Esophagus squamous epithelium (tissue), 5 donors: ENCODE measurements at regions not wholly inside any gene's neighbourhood (a gene's known extent, or its start where the extent isn't known, plus 50 kb on each side); places are given as distances from the start of the nearest gene placed in this dataset.

Experiments
- DNase-seq: peaks from one replicate; lab custom pipeline; 2025; lab: John Stamatoyannopoulos, UW
- H3K27ac ChIP-seq, 4 donors: fragments of 200-600 bp; sonication (generic); one replicate each; pipeline ENCODE4 v1.5.1; 2016 to 2019; ENCODE audit warnings: mild to moderate bottlenecking in 1 of 4
- H3K27me3 ChIP-seq, 4 donors: fragments of 200-600 bp; sonication (generic); 1 replicate in 3 of 4; 2 replicates in 1 of 4; pipeline versions ENCODE4 v1.5.1 to v1.6.0; 2017 to 2021; ENCODE audit warnings: antibody characterized with exemption in 1 of 4
- H3K36me3 ChIP-seq, 3 donors: fragments of 200-600 bp; sonication (generic); one replicate each; pipeline ENCODE4 v1.5.1; 2016 to 2019
- H3K4me1 ChIP-seq, 3 donors: fragments of 200-600 bp; sonication (generic); one replicate each; pipeline ENCODE4 v1.5.1; 2017 to 2019
- H3K4me3 ChIP-seq, 4 donors: fragments of 200-600 bp; sonication (generic); 1 replicate in 3 of 4; 2 replicates in 1 of 4; pipeline ENCODE4 v1.5.1; 2016 to 2019; ENCODE audit warnings: mild to moderate bottlenecking in 2 of 4, moderate library complexity in 1 of 4
- H3K9me3 ChIP-seq, 3 donors: fragments of 200-600 bp; sonication (generic); one replicate each; pipeline ENCODE4 v1.5.1; 2016 to 2019
- POLR2A ChIP-seq, 4 donors: fragments of 450-650 bp; IDR thresholded peaks; one replicate each; pipeline ENCODE4 v1.6.1; 2017; ENCODE audit warnings: antibody characterized with exemption in 4 of 4, mild to moderate bottlenecking in 4 of 4, moderate library complexity in 3 of 4
- WGBS, 2 donors: methylation state at CpG; one replicate each; pipeline ENCODE4 v1.1.5; 2018; 5-methylcytosine and 5-hydroxymethylcytosine counted together
- intact Hi-C: fragments of 100-400 bp; cut with DNase I; formaldehyde crosslinking; loops from one replicate; pipeline ENCODE4 v1.15.0; 2022
- TF ChIP-seq, protein P1 (sequence below), 6 experiments: fragments of 450-650 bp in 4 of 6; fragments of 200-600 bp in 2 of 6; sonication (generic) in 2 of 6; IDR thresholded peaks; one replicate each; pipeline ENCODE4 v1.5.1; 2016 to 2019; ENCODE audit warnings: antibody characterized with exemption in 6 of 6, mild to moderate bottlenecking in 4 of 6, moderate library complexity in 4 of 6
- donor health status: DM: yes; HTN: yes; CAD: no.

- 58 to 83% methylated on average over 2 to 4 of the region's 4 CpGs for WGBS, 2 donors
- Histone ChIP-seq H3K27me3 (peaks cover 0 to 2% (median 0%) of the 10 kb centered on the region in 4 donors), H3K36me3 (no peaks in the 10 kb centered on the region), H3K9me3 (peaks cover 0 to 28% (median 0%) of the 10 kb centered on the region in 3 donors), H3K4me3 (no peak overlapping the region), H3K27ac (no peak overlapping the region), H3K4me1 (peaks cover 0 to 22% (median 4%) of the 10 kb centered on the region in 3 donors)
- intact Hi-C loops: no loop called here
- no peak for DNase-seq
- TF ChIP-seq POLR2A (IDR thresholded peaks at IDR 0.05): no peak
- TF ChIP-seq, protein P1, sequence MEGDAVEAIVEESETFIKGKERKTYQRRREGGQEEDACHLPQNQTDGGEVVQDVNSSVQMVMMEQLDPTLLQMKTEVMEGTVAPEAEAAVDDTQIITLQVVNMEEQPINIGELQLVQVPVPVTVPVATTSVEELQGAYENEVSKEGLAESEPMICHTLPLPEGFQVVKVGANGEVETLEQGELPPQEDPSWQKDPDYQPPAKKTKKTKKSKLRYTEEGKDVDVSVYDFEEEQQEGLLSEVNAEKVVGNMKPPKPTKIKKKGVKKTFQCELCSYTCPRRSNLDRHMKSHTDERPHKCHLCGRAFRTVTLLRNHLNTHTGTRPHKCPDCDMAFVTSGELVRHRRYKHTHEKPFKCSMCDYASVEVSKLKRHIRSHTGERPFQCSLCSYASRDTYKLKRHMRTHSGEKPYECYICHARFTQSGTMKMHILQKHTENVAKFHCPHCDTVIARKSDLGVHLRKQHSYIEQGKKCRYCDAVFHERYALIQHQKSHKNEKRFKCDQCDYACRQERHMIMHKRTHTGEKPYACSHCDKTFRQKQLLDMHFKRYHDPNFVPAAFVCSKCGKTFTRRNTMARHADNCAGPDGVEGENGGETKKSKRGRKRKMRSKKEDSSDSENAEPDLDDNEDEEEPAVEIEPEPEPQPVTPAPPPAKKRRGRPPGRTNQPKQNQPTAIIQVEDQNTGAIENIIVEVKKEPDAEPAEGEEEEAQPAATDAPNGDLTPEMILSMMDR (IDR thresholded peaks at IDR 0.05): no peak
These were observed 68.2 kb upstream of the TMPRSS2 start for GRCh38 chr21:41576013-41576615.

DNA sequence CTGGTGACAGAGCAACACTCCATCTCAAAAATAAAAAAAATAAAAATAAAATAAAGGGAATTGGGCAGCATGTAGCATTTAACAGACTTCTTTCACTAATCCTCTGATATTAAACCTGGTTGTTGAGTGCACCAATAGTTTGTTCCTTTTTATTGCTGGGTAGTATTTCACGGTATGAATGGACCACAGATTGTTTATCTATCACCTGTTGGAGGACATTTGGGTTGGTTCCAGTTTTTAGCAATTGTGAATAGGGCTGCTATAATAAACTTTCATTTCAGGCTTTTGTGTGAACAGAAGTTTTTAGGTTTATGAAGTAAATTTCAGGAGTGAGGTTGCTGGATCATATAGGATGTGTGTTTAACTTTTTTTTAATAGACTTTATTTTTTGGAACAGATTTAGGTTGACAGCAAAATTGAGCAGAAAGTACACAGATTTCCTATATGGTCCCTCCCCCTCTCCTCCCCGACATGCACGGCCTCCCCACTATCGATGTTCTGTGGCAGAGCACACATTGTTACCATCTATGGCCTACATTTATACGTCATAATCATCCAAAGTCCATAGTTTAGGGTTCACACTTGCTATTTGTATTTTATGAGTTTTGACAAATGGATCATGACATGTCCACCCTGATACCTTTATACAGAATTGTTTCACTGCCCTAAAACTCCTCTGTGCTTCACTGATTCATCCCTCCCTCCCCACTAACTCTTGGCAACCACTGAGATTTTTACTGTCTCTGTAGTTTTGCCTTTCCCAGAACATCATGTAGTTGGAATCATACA, 66.1 kb upstream of the TMPRSS2 start:
- H3K27me3 ChIP-seq: peaks cover 0 to 6% (median 1%) of the 10 kb centered on the region in 4 donors
- peaks cover 0 to 28% (median 0%) of the 10 kb centered on the region in 3 donors for H3K9me3 ChIP-seq
- intact Hi-C loops: no loop called here
- H3K4me1 ChIP-seq: peaks cover 0 to 8% (median 0%) of the 10 kb centered on the region in 3 donors
- no peak for DNase-seq
- H3K4me3 ChIP-seq: no peak overlapping the region
- H3K36me3 ChIP-seq: no peaks in the 10 kb centered on the region
- H3K27ac ChIP-seq: no peak overlapping the region
- TF ChIP-seq, protein P1 (IDR thresholded peaks at IDR 0.05): no peak
- TF ChIP-seq POLR2A (IDR thresholded peaks at IDR 0.05): no peak
- WGBS, 2 donors: 91 to 94% methylated on average over 5 of the region's 5 CpGs

DNA sequence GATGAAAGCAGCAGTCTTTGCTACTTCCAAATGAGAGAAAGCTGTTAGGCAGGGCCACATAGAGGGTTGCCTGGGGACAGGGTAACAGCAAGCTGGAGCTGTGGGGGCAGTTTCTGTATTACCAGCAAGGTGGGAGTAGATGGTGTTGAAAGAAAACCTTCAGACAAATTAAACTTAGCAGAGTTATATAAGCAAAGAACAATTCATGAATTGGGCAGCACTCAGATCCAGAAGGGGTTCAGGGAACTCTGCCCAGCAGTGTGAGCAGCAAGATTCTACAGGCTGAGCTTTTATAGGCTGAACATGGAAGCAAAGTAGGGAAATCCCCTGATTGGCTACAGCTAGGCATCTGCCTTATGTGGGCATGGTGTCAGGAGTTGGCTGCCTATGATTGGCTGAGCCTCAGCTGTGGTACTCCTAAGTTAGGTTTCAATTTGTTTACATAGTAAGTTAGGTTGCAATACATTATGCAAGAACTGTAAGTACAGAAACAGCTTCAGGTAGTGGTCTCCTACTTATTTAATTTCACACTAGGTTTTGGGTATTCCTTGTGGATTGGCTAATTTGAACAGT, 64.1 kb upstream of the TMPRSS2 start:
- no peak for DNase-seq
- H3K27me3 ChIP-seq: peaks cover 0 to 26% (median 1%) of the 10 kb centered on the region in 4 donors
- H3K4me3 ChIP-seq: no peak overlapping the region
- H3K9me3 ChIP-seq: peaks cover 0 to 16% (median 0%) of the 10 kb centered on the region in 3 donors
- no peaks in the 10 kb centered on the region for H3K36me3 ChIP-seq
- intact Hi-C loops: no loop called here
- TF ChIP-seq POLR2A (IDR thresholded peaks at IDR 0.05): no peak
- TF ChIP-seq, protein P1 (IDR thresholded peaks at IDR 0.05): no peak
- H3K27ac ChIP-seq: no peak overlapping the region
- peaks cover 0 to 8% (median 0%) of the 10 kb centered on the region in 3 donors for H3K4me1 ChIP-seq

- Histone ChIP-seq H3K27ac (no peak overlapping the region), H3K4me3 (no peak overlapping the region), H3K4me1 (peaks cover 0 to 3% (median 0%) of the 10 kb centered on the region in 3 donors), H3K9me3 (peaks cover 0 to 14% (median 0%) of the 10 kb centered on the region in 3 donors), H3K36me3 (no peaks in the 10 kb centered on the region), H3K27me3 (peaks cover 0 to 32% (median 1%) of the 10 kb centered on the region in 4 donors)
- TF ChIP-seq, protein P1 (IDR thresholded peaks at IDR 0.05): no peak
- TF ChIP-seq POLR2A (IDR thresholded peaks at IDR 0.05): no peak
- no peak for DNase-seq
- WGBS, 2 donors: 65 to 69% methylated on average over 7 of the region's 7 CpGs
- intact Hi-C loops: no loop called here
These were observed 62.9 kb upstream of the TMPRSS2 start for GRCh38 chr21:41570791-41571355.
